BE2C (cell line): ENCODE measurements at regions not wholly inside any gene's neighbourhood (a gene's known extent, or its start where the extent isn't known, plus 50 kb on each side); places are given as distances from the start of the nearest gene placed in this dataset.
"Not testable (repeated sequence)": the region's sequence is repeated elsewhere in the genome, so short reads cannot be mapped to it uniquely, and the experiment has no call there.

Experiments used
- DNase-seq: peaks from one replicate; pipeline ENCODE4 v3.0.0-alpha.2; 2020
- H3K27me3 ChIP-seq: fragments of 250-450 bp; sonication (Bioruptor Pico); 2 replicates; pipeline ENCODE4 v1.5.1; 2020; ENCODE audit warnings: mild to moderate bottlenecking
- H3K36me3 ChIP-seq: fragments of 250-450 bp; sonication (Bioruptor Pico); 2 replicates; pipeline ENCODE4 v1.5.1; 2020; ENCODE audit warnings: mild to moderate bottlenecking
- H3K4me1 ChIP-seq: fragments of 250-450 bp; sonication (Bioruptor Pico); 2 replicates; pipeline ENCODE4 v1.5.1; 2020
- H3K4me3 ChIP-seq: 2 replicates; pipeline ENCODE4 v1.5.1; 2011; ENCODE audit warnings: low read depth, low read length
- H3K9me3 ChIP-seq: fragments of 250-450 bp; sonication (Bioruptor Pico); 2 replicates; pipeline ENCODE4 v1.5.1; 2020
- TF ChIP-seq, protein P1 (sequence below): IDR thresholded peaks from 2 replicates; pipeline ENCODE4 v1.5.1; 2012; ENCODE audit warnings: mild to moderate bottlenecking, low read depth, low read length

DNA sequence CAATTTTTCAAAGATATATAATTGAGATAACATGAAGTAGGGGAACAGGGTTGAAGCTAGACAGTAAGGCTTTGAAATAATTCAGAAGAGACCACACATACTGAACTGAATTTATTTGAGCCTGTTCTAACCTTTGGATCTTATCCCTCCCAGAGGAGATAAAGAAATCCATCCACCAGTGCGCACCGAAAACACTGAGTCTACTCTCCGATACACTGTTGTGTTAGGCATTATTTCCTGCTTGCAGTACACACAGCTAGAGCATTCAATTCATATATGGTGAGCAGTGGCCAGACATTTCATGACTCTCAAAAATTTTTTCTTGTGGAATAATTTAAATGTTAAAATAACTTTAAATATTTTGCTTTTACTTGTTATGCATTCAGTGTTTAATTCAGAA is 342.7 kb downstream of the GPD2 start:
- TF ChIP-seq, protein P1, sequence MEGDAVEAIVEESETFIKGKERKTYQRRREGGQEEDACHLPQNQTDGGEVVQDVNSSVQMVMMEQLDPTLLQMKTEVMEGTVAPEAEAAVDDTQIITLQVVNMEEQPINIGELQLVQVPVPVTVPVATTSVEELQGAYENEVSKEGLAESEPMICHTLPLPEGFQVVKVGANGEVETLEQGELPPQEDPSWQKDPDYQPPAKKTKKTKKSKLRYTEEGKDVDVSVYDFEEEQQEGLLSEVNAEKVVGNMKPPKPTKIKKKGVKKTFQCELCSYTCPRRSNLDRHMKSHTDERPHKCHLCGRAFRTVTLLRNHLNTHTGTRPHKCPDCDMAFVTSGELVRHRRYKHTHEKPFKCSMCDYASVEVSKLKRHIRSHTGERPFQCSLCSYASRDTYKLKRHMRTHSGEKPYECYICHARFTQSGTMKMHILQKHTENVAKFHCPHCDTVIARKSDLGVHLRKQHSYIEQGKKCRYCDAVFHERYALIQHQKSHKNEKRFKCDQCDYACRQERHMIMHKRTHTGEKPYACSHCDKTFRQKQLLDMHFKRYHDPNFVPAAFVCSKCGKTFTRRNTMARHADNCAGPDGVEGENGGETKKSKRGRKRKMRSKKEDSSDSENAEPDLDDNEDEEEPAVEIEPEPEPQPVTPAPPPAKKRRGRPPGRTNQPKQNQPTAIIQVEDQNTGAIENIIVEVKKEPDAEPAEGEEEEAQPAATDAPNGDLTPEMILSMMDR = no peak
- H3K36me3 ChIP-seq = no peaks in the 10 kb centered on the region
- H3K9me3 ChIP-seq = no peaks in the 10 kb centered on the region
- H3K27me3 ChIP-seq = no peaks in the 10 kb centered on the region
- peaks cover 3% of the 10 kb centered on the region; the same call in 1 of the 2 replicates for H3K4me1 ChIP-seq
- no peak overlapping the region for H3K4me3 ChIP-seq
- DNase-seq = no peak

DNA sequence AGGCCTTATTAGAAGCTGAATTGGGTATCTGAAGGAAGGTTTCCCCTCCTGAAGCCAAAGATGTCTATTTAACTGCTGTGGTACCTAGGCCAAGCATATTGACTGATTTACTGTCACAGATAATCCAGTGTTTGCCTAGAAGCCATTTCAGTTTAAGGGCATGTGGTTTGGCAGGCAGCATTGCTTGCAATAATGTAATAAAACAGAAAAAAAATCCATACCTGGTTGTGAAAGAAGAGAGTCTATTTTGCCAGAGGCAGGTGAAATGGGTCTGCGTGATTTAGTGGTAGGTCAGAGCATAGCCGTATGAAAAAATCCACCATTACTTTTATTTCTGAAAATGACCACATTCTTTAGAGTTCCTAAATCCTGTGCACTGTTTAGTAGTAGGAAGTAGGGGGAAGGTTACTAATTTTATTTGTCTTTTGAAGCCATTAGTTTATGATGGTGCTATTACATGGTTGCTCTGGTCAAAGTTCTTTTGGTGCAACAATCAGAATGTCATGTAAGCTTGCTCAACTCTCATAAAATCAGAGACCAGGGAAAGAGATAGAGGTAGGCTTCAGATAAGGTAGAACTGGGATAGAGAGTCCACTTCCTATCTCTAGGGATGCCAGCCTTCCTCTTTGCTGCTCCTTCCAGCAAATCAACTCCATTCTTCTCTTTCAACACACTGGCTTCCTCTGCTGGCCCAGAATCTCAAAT is 343.4 kb downstream of the GPD2 start:
- Histone ChIP-seq H3K36me3 (no peaks in the 10 kb centered on the region), H3K9me3 (no peaks in the 10 kb centered on the region), H3K4me1 (peaks cover 3% of the 10 kb centered on the region; the same call in 1 of the 2 replicates), H3K4me3 (no peak overlapping the region), H3K27me3 (no peaks in the 10 kb centered on the region)
- TF ChIP-seq, protein P1 = no peak
- no peak for DNase-seq

DNA sequence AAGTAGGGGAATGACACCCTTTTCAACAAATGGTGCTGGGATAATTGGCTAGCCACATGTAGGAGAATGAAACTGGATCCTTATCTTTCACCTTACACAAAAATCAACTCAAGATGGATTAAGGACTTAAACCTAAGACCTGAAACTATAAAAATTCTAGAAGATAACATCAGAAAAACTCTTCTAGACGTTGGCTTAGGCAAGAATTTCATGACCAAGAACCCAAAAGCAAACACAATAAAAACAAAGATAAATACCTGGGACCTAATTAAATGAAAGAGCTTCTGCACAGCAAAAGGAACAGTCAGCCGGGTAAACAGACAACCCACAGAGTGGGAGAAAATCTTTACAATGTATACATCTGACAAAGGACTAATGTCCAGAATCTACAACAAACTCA is 345.5 kb downstream of the GPD2 start:
- not testable (repeated sequence) for DNase-seq, H3K9me3 ChIP-seq

DNA sequence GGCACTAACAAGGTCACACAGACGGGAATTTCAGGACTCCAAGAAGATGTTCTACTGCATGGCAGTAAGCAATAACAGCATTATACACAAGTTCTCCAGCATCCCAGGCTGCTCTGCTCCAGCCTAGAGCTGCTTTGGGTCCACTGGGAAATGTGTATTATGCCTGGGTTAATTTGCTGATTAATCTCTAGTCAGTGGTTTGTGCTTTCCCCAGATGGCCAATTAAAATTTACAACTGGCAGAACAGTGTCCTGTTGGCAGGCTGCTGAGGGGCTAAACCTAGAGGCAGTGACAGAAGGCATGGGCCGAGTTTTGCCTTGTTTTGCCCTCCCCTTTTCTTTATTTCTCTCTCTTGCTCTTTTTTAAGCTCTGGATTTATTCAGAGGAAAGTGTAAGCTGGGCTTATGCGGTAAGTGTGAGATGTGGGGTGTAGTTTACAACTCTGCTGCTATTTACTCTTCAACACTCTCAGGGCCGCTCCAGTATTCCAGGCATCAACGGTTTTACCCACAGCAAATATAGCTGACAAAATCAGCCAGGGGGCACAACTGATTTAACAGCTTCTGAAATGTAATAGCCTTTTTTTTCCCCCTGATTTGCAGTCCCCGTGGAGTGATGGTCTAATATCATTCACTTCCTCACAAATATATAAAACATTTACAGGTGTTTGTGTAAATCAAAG is 348.0 kb downstream of the GPD2 start:
- Histone ChIP-seq H3K27me3 (no peaks in the 10 kb centered on the region), H3K4me1 (peaks cover 3% of the 10 kb centered on the region), H3K9me3 (no peaks in the 10 kb centered on the region), H3K36me3 (no peaks in the 10 kb centered on the region), H3K4me3 (peak overlapping the region; percentile 41)
- TF ChIP-seq, protein P1 = peak; percentile 20; the same call in 1 of the 2 replicates
- DNase-seq = peak; percentile 62

More for the DNA sequence above, 345.5 kb downstream of the GPD2 start:
- H3K36me3 ChIP-seq, H3K27me3 ChIP-seq, H3K4me3 ChIP-seq, H3K4me1 ChIP-seq: not testable (repeated sequence)

DNA sequence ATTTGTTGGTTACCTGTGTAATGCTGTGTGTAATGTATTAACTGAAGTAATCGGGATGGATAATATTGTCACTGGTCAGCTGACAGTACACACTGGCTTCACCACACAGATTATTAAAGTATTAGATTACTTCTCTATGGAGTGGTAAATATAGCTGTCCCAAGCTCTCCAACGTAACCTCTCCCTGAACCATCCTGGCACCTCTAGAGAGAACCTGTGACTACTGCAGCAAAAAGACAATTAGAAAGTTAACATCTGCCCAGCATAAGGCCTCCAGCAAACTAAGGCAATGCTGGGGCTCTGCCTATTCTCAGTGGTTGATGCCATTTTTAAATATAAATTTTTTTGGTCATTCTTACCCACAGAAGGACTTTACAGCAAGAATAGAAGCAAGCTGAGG is 351.3 kb downstream of the GPD2 start:
- TF ChIP-seq, protein P1 = no peak
- no peaks in the 10 kb centered on the region for H3K27me3 ChIP-seq
- DNase-seq = no peak
- H3K4me1 ChIP-seq = peaks cover 3% of the 10 kb centered on the region
- no peaks in the 10 kb centered on the region for H3K36me3 ChIP-seq
- no peaks in the 10 kb centered on the region for H3K9me3 ChIP-seq
- H3K4me3 ChIP-seq = no peak overlapping the region

DNA sequence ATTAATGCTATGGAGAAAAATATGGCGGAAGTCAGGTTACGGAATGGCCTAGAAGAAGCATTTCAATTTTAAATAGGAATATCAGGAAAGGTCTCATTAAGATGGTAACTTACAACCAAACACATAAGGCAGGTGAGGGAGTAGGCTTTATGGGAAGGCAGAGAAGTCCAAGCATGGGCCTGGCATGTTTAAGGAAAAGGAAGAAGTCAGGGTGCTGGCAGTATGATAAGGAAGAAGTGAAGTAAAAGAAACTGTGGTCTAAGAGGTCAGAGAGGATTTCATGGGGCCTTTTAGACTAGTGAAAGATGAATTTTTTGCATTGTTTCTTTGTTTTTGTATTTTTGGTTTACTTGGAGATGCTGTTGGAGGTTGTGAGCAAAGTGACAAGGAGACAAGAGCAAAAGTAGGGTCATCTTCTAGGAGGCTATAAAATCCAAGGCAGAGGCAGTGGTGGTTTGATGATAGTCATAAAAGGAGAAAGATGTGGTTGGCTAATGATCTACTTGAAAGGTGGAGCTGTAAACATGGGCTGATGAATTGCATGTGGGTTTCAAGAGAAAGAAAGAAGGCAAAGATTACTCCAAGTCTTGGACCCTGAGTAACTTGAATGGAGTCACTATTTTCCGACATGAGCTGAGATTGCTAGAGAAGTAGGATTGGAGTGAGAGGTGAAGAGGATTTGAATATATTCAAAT is 354.3 kb downstream of the GPD2 start:
- no peaks in the 10 kb centered on the region for H3K9me3 ChIP-seq
- TF ChIP-seq, protein P1 = no peak
- no peaks in the 10 kb centered on the region for H3K27me3 ChIP-seq
- no peaks in the 10 kb centered on the region for H3K36me3 ChIP-seq
- H3K4me1 ChIP-seq = no peaks in the 10 kb centered on the region; the same call in 1 of the 2 replicates
- H3K4me3 ChIP-seq = no peak overlapping the region
- DNase-seq = no peak
